NCI-H774 (cell line): ENCODE measurements at regions not wholly inside any gene's neighbourhood (a gene's known extent, or its start where the extent isn't known, plus 50 kb on each side); places are given as distances from the start of the nearest gene placed in this dataset.

Experiments
- DNase-seq: peaks from one replicate; lab custom pipeline; 2025; lab: John Stamatoyannopoulos, UW

DNA sequence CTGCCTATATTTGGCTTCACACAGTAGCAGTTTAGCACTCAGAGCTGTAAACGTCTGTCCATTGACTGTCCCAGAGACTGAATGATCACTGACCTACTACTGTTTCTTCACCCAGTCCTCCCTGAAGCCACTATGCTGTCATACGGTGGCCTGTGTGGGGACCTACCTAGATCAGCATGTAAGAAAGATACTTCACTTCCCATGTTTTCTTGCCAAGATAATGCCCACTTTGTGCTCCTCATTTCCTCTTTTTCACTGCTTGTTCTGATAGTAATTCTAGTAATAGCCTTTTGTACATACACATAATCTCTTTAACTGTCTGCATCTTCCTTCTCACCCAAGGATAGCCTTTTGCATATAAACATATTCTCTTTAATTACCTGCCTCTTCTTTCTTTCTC is 109.9 kb upstream of the TIAM2 start:
- no peak for DNase-seq

DNA sequence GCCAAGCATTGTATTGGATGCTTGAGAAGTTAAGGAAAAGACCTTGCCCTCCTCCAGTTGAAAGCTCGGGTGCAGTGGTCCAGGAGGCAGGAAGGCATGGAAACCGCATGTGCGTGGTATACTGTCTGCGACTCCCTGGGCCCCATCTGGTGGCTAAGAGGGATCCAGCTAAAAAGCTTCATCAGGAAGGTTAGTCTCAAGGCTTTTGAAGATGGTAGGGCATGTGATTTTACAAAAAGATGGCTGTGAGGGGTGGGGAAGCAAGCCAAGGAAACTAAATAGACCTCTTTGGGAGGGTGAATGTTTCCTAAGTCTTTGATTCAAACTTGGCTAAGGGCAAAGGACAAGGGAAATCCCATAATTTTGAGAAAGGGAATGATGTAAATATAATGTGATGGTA is 109.1 kb upstream of the TIAM2 start:
- no peak for DNase-seq

DNA sequence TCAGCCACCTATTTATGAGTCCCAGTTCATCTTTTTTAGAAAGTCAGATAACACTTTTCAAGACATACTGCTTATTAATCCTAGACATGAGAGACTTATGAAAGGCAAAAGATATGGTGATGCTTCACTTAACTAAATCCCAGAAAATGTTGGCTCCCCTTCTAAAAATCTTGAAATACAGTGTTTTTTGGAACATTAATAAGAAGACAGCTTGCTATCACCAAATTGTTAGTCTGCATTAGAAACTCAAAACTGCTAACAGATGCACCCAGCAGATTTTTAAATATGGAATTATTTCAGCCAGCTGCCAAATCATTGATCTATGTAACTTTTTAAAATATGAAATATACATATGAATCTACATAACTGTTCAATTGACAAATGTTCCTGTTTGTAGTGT is 108.6 kb upstream of the TIAM2 start:
- DNase-seq, result no peak

DNA sequence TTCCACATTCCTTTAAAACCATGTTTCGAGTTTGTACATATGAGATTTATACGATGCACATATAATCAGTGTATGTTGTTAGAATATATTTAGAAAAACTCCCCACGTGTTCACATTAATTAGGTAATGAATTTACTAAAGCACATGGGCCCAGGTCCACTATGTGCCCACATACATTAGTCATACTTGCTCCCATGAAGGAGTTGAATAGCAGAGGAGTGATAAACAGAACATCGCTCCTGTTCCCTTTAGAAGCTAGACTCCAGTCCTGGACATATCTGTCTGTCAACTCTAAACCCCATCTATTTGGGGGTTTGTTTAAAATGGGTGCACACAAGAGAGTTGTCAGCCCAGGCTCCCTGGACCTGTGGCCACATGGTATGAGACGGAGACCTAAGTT is 108.1 kb upstream of the TIAM2 start:
- no peak for DNase-seq

DNA sequence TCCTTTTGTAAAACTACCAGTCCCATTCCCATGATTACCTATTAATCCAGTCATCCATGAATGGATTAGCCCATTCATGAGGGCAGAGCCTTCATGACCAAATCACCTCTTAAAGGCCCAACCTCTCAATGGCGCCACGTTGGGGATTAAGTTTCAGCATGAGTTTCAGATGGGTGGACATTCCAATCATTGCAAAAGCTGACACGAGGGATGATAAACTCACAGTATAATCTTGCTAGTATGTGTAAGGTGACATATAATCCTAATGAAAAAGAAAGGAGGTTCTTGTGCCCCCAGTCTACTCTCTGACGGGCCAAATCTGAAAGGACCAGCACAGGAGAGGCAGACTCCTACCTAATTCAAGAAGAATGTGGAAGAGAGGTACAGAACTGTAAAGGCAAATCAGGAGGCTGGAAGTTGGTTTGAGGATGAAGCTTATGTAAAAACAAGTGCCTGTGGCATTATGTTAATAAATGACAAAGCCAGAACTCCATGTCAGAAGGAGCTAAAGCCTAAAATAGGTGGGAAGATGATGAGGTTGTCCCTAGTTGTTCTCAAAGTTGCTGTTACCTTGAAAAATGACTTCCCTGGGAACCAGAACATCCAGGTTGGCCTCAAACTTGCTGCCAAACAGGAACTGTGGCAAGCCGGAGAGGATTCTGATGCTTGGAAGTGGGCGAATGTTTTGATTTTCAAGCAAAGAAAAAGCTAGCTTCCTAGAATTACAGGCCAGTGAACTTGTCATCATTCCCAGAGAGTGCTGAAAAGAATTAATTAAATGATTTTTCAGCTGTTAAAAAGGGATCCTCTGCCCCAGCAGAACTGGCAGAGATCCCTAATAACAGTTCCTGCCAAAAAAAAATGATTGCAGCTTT is 106.5 kb upstream of the TIAM2 start:
- no peak for DNase-seq

DNA sequence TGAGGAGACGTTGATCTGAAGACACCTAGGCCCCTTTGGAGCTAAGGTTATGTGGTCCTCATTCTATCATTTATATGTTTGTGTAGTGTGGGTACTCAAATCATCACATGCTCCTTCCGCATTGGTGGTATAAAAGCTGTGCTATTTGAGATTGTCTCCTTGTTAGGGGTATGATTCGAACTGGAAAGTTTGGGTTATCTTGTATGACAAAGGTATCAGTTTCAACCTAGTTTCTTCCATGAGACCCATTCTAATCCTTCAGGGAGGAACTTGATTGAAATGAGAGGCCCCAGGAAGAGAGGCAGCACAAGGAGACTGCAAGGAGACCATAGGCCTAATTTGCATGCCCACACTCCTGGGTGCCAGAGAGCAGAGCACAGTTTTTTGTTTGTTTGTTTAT is 104.2 kb upstream of the TIAM2 start:
- DNase-seq, result no peak

DNA sequence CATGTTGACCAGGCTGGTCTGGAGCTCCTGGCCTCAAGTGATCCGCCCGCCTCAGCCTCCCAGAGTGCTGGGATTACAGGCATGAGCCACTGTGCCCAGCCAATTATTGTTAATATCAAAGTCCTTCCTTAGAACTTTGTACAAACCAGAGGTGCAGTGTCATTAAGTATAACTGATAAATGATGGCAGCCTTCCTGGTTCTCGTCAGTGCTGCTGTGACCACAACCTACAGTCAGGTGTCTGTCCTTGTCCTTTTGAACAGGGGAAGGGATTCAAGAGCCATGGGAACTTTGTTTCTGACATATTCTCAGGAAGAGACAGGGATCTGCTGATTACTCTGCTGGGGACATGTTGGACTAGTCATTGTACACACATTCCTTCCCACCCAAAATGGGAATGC is 103.2 kb upstream of the TIAM2 start:
- no peak for DNase-seq

DNA sequence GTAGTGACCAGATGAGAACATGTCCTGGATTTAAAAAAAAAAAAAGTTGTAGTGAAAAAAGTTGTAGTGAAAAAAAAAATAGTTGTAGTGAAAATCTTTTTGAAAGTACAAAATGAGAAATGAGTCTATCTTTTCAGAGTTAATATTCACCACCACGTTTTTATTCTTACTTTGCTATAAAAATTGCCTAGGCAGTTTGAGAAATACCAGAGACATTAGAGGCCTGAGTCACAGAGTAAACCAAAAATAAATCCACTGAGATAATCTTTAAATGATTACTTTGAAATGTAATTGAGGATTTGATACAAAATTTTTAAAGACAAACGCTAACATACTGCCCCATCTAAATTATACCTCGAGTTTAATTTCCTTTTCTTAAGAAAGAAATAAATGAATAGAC is 101.2 kb upstream of the TIAM2 start:
- DNase-seq, result no peak

DNA sequence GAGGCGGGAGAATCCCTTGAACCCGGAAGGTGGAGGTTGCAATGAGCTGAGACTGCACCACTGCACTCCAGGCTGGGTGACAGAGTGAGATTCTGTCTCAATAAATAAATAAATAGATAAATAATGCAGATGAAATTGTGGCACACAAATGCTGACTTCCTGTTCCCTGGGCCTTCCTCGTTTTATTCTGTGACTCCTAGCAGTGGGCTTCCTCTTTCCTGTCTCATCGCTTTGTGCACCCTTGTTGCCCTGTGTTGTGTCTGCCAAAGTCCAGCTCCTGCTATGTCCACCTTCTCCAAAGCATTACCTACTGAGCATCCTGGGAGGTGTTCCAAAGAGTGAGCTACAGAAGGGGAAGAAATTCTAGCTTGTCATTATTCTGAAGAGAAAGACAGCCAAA is 100.2 kb upstream of the TIAM2 start:
- DNase-seq, result no peak

DNA sequence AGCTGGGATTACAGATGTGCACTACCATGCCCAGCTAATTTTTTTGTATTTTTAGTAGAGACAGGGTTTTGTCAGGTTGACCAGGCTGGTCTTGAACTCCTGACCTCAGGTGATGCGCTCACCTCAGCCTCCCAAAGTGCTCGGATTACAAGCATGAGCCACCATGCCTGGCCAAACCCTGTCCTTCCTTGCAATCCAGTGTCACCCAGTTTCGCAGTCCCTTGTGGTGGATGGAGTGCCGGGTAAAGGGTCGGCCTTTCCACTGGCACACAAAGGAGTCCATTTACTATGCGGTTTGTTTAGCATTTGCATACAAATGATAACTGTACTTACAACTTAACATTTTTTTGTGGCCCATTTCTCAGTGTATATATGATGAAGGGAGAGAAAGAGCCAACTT is 99.3 kb upstream of the TIAM2 start:
- no peak for DNase-seq

DNA sequence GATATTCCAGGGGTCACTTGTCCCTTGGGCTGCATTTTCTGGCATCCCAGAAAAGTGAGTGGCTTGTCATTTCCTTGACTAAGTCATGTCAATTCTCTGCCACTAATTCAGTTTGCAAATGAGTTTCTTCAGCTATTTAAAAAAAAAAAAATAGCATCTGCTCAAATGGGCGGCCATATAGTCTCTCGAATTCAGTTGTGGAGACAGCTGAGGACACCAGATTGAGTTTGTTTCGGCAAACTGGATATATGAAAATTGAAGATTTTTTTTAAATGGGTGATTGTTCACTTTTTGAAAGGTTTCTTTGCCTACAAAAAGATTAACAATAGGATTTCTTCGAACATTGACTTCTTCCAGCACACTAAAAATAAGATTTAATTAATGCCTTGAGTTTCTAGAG is 96.3 kb upstream of the TIAM2 start:
- DNase-seq, result no peak

DNA sequence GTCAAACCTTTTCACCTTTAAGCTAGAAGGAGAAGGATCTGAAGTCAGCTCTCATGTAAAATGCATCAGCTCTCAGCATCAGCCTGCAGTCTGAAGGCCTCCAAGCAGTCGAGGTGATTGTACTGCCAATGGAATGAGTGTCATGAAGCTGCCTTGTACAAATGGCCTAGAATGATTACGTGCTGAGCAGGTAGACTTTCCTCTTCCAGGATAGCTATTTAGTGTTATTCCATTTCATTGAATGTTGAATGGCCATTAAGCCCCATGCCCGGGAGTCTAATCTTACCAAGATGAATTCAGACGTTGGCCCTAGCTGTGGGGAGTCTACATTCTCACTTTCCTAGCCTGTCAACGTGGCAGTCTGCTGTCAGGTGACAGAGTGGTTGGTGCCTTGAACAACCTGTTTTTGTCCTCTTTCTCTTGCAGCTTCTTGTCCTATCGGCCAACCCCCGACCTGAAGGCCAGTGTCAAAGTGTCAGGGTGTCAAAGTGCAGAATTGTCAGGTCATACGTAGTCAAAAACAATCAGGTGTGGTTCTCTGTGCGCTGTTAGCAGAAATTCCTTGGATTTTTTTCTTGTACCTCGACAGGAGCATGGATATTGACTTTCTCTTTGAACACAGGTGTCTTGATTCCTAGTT is 95.2 kb upstream of the TIAM2 start:
- DNase-seq, result no peak

DNA sequence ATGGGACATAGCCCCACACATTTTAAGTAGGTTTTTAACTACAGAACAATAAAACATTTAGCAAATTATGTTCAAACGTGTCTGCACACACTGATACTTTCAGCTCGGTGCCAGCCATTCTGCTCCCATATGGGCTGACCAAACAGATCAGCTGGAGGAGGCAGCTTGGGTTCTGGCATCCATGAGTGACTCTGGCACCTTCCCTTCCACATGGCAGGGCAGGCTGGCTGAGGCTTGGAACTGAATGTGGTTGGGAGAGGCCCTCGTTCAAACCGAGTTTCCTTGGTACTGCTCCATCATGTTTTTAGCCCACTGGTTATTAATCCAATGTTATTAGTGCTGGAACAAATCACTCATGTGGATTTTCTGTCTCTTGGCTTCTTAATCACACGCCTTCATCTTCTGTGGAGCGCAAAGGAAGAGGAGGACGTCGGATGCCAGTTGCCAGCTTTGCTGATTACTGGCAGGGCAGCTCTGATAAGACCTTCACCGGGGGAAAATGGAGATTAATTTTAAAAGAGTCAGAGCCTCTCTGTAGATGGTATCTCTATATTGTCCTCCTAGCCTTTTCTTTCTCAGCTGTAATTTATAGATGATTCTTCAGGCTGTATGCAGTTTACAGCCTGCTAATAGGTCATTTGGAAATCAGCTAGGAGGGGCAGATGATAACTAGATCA is 93.1 kb upstream of the TIAM2 start:
- DNase-seq, result no peak

DNA sequence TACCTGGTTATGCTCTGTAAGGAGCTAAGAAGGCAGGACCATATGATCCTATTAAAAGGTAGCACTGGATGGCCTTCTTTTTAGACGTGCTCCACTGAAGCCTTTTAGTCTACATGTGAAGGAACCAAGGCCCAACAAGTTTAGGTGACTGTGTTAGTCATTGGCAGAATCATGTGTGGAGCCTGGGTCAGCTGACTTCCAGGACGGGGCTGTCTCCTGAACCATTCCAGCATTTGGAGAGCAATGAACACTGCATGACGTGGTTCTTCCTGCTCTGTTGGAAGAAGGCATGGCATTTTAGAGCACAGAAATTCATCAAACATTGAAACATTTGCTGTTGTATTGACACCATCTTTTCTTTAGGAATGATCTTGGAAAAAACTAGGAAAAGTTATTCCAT is 87.8 kb upstream of the TIAM2 start:
- DNase-seq, result no peak

DNA sequence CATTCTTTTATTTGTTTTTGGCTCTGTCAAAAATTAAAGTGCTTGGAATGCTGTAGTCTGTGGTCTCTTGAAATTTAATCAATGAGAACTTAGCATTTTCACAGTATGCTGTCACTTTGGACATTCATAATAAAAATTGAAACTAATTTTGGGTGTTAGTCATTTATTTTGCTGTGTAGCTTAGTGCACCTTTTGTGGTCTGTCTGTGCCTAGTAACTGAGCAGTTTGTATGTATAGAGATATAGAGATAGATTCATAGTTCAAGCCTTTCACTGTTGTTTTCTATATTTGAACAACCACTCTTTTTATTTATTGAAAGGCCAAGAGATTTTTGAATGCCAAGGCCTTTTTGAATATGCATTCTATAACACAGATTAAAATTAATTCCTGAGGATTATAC is 86.4 kb upstream of the TIAM2 start:
- DNase-seq, result no peak

DNA sequence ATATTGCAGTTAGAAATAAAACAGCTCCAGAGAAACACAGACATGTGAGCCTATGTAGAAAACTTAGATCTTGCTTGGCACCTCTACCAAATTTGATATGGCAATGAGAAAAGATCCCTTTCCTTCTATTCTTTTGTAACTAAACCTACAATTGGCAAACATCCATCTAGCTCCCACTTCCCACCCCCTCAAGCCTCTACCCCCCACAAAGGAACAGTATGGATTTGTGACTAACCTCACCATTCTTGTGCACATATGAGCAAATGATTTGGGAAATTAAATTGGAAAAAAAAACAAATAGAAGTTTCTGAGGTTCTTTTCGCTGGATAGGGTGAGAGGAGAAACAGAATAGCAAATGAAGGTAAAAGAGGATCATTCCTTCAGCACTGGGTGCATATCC is 85.8 kb upstream of the TIAM2 start:
- DNase-seq, result no peak

DNA sequence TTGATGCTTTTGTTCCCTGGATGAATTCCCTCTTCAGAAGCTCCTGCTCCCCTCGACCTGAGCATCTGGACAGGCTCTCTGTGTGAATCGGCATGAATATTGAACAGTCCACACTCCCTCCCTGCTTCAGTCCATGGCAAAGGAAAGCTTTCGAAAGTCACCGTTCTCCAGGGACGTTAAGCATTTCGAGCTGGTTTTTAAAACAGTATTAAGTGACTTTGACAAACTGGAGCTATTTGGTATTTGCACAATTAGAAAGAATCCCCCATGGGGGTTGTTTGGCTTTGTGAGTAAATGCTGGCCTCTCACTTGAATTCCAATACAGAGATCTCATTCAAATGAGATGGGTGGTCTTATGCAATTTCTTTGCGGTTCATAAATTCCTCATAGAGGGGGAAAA is 85.3 kb upstream of the TIAM2 start:
- DNase-seq, result no peak

DNA sequence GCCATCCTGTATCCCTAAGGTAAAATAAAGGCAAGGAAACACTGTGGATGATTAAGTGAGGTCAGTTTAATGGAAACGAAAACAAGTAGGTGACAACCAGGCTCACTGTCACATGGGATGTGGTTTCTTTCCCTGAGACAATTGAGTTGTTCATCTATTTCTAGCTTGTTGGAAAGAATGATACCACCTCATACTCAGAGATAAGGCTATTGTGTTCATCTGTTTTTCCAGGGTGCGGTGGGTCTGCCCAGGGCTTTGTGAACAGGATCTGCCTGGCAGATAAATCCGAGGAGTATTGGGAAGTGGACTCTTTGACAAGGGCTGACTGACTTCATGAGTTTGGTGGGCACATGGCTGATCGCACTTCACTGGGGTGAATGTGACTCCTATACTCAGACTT is 80.8 kb upstream of the TIAM2 start:
- DNase-seq, result no peak

DNA sequence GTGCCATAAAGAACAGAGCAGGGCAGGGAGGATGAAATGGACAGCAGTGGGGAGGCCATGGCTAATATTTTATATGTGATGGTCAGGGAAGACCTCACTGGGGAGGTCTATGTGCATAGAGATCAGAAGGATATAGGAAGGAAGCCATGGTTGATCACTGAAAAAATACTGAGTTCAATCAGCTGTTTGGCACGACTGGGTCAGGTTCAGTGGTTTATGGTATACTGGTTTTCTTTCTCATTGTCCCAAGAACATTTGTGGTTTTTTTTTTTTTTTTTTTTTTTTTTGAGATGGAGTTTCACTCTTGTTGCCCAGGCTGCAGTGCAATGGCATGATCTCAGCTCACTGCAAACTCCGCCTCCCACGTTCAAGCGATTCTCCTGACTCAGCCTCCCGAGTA is 78.3 kb upstream of the TIAM2 start:
- no peak for DNase-seq

DNA sequence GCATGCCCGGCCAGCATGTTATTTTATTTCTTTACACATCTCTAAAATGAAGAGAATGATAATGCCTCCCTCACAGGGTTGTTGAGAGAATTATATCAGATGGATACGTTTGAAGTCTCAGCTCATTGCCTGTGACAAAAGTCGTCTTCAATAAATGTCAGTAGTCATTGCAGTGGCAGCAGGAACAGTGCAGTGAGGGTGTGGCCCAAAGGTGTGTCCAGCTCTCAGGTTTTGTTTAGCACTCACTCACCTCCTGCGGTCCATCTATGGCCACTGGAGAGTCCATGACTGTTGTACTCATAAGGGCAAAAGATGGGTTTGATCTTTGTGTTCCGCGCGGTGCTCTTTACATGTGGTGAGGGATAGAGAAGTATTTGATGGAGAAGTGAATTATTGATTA is 77.2 kb upstream of the TIAM2 start:
- no peak for DNase-seq

DNA sequence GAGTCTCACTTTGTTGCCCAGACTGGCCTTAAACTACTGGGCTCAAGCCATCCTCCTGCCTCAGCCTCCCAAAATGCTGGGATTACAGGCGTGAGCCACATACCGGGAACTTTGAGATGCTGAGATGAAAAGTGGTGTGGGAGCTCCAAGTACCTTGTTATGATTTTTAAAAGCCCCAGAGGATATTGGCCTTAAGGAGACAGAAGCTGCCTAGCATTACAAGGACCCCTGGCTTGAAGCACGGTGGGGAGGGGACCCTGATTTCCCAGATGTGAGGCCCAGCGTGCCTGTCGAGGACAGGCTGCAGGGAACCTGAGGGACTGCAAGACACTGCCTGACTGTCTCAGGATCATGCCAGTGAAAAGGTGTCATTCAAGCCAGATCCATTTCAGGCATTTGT is 75.3 kb upstream of the TIAM2 start:
- DNase-seq, result no peak

DNA sequence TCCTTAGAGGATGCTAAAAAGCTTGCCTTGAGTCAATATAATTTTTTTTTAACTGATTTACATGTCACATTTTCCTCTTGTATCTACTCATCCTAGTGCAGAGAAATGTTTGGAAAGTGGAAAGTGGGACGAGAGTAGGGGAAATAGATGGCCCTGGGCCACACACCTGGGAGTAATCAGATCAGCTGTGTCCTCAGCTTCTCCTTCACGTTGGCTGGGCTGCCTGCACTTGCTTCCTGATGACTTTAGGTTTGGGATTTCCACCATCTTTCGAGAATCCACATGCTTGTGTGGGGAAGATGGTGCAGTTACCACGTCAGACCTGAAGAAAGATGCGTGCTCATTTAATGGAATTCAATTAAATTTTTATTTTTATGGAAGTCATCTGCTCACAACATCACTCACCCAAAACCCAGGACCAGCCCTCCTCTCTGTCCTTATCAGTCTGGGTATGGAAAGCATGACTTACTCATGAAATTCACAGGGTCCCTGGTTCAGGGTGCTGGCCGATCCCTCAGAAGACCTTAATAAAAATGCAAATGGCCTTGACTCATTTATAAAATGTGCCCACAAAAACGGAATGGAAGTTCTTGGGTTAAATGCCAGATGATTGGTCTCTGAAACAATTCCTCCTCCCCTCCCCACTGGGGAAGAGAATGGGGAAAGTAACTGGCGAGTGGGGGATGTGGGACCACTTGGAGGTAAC is 74.5 kb upstream of the TIAM2 start:
- DNase-seq, result no peak

DNA sequence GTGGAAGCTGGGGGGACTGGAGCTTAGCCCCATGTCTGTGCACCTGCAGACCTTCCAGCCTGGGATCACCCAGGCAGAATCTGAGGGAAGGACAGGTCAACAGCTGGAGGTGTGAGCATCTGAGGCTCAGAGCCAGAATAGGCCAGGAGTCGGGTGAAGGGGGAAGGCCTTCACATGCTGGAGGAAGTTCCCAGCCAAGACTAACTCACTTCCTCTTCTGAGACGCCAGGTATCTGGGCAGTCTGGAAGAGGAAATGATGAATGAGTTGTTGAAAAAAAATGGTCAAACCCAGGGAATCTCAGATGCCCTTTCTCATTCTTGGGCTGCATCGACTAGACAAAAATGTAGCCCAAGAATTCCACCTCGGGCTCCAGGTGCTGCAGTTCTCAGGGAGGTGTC is 73.6 kb upstream of the TIAM2 start:
- DNase-seq, result no peak
